Heart right ventricle (tissue), 16 donors: ENCODE measurements at regions not wholly inside any gene's neighbourhood (a gene's known extent, or its start where the extent isn't known, plus 50 kb on each side); places are given as distances from the start of the nearest gene placed in this dataset.

ENCODE experiments used
- ATAC-seq, 8 donors: fragments of 200-7000 bp; cut with Tn5 transposase; one replicate each; pipeline ENCODE4 v1.9.1; 2020; ENCODE audit warnings: mild to moderate bottlenecking in 8 of 8, moderate library complexity in 8 of 8, moderate number of reproducible peaks in 1 of 8
- DNase-seq, 2 donors: peaks; one replicate each; pipeline ENCODE4 v3.0.0-alpha.2; 2020
- H3K27ac ChIP-seq, 10 donors: fragments of 200-600 bp; sonication (generic) in 2 of 10; one replicate each; pipeline versions ENCODE4 v1.5.0 to v1.8.0; 2020 to 2022; ENCODE audit warnings: mild to moderate bottlenecking in 3 of 10
- H3K27me3 ChIP-seq, 7 donors: fragments of 200-600 bp; one replicate each; pipeline ENCODE4 v1.8.0; 2021 to 2022; ENCODE audit warnings: mild to moderate bottlenecking in 2 of 7
- H3K36me3 ChIP-seq, 9 donors: fragments of 200-600 bp; sonication (generic) in 1 of 9; one replicate each; pipeline versions ENCODE4 v1.5.0 to v1.8.0; 2020 to 2022; ENCODE audit warnings: mild to moderate bottlenecking in 2 of 9
- H3K4me1 ChIP-seq, 9 donors: fragments of 200-600 bp; sonication (generic) in 1 of 9; one replicate each; pipeline versions ENCODE4 v1.5.0 to v1.8.0; 2020 to 2022; ENCODE audit warnings: mild to moderate bottlenecking in 4 of 9
- H3K4me3 ChIP-seq, 10 donors: fragments of 200-600 bp; sonication (generic) in 2 of 10; one replicate each; pipeline versions ENCODE4 v1.5.0 to v1.8.0; 2020 to 2022; ENCODE audit warnings: mild to moderate bottlenecking in 7 of 10, moderate library complexity in 2 of 10
- H3K9me3 ChIP-seq, 11 donors: fragments of 200-600 bp in 10 of 11; sonication (generic) in 2 of 11; one replicate each; pipeline versions ENCODE4 v1.5.0 to v1.8.0; 2013 to 2022; ENCODE audit warnings: mild to moderate bottlenecking in 2 of 11, control low read depth in 1 of 11, moderate library complexity in 1 of 11
- WGBS, 2 donors: extraction: QIAGEN DNeasy Blood & Tissue Kit; methylation state at CpG; one replicate each; pipeline ENCODE4 v1.1.7; 2013; ENCODE audit warnings: inconsistent platforms in 1 of 2; 5-methylcytosine and 5-hydroxymethylcytosine counted together
- intact Hi-C, 10 donors: fragments of 100-400 bp; cut with DNase I; formaldehyde crosslinking; loops; one replicate each; pipeline versions ENCODE4 v1.11.1 to v1.14.2; 2022
- TF ChIP-seq, protein P1 (sequence below), 9 donors: fragments of 200-600 bp; sonication (generic) in 2 of 9; IDR thresholded peaks; one replicate each; pipeline versions ENCODE4 v1.5.0 to v1.8.0; 2021 to 2022; ENCODE audit warnings: antibody characterized with exemption in 9 of 9, mild to moderate bottlenecking in 5 of 9, moderate library complexity in 1 of 9
- donor health status: Arrhythmogenic right ventricular cardiomyopathy.
- donor health status: ischemic (EF 13 %, LVEDD 7.1; RV severe dilation, severe dysfunction).
- donor health status: healthy with polysubstance abuse.
- donor health status: DM: no; HTN: yes; CAD: no.
- donor health status: DM: no; HTN: no; CAD: no.
- donor health status: ischemic (EF 25% LVEDD 6.9; RV normal size, moderate dysfunction).
- donor health status: ischemic (EF 25% LVEDD 5.7; RV mildly dilated, moderate dysfunction).
- donor health status: healthy.
- donor health status: DM: yes; HTN: yes; CAD: no.
- donor health status: Ischemic cardiomyopathy.
- donor health status: ischemic (EF 35%, LVEDD 5.7; RV mildly dilated, moderate dysfunction).
- donor health status: nonischemic (EF 11% LVEDD 7.7; RV severe dilation, severe dysfunction).
- donor health status: DM: yes; HTN: yes; CAD: no.
- donor health status: PGD.
- donor health status: ischemic (EF 29% LVEDD 5.4; RV normal size, mild dysfunction).
- donor health status: nonischemic (EF 23%, LVEDD 6.1; RV moderate dilation, normal function).

DNA sequence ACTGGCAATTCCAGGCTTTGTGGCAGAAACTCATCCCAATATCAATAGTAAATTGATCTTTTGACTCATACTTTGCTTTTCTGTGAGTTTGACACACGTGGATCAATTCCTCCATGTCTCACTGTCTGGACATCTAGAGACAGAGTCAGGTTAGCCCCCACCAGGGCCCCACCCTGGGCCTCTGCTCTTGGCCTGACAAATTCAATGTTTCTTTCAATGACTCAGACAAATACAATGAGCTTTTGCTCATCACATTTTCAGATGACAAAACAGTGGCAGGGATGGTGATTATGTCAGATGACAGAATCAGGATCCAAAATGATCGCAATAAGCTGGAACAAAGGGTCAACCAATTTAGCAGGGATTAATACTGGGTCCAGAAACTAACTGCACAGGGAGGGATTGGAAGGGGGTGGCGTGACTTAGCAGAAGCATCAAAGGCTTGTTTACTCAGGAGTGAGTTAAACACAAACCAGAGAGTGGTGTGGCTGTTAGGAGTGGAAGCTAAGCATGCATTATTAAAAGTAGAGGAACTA lies 90.5 kb upstream of the ASIC2 start:
- Histone ChIP-seq H3K4me3 (no peak overlapping the region), H3K4me1 (no peaks in the 10 kb centered on the region), H3K36me3 (no peaks in the 10 kb centered on the region), H3K27me3 (peaks cover 0 to 53% (median 26%) of the 10 kb centered on the region in 7 donors), H3K9me3 (no peaks in the 10 kb centered on the region), H3K27ac (no peak overlapping the region)
- no peak for ATAC-seq
- 67 to 71% methylated on average over 3 of the region's 3 CpGs for WGBS, 2 donors
- TF ChIP-seq, protein P1, sequence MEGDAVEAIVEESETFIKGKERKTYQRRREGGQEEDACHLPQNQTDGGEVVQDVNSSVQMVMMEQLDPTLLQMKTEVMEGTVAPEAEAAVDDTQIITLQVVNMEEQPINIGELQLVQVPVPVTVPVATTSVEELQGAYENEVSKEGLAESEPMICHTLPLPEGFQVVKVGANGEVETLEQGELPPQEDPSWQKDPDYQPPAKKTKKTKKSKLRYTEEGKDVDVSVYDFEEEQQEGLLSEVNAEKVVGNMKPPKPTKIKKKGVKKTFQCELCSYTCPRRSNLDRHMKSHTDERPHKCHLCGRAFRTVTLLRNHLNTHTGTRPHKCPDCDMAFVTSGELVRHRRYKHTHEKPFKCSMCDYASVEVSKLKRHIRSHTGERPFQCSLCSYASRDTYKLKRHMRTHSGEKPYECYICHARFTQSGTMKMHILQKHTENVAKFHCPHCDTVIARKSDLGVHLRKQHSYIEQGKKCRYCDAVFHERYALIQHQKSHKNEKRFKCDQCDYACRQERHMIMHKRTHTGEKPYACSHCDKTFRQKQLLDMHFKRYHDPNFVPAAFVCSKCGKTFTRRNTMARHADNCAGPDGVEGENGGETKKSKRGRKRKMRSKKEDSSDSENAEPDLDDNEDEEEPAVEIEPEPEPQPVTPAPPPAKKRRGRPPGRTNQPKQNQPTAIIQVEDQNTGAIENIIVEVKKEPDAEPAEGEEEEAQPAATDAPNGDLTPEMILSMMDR (IDR thresholded peaks at IDR 0.05) = no peak
- intact Hi-C loops = no loop called here
- DNase-seq = no peak

DNA sequence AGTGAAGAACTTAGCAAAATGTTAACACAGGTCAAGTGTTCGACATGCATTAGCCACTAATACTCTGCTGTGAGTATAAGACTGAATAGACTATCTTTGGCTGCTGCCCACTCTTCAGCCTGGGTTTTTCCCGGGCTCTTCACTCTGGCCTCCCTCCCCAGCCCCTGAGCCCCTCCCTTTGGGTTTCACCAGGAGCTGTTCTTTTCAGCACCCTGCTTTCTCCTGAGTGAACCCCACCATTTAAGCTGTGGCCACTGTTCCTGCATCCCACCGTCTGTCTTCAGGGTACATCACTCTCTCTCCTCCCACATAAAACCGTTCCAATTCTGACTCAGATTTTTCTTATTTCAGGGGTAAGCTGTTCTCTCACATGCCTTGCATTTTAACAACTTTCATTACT lies 92.0 kb upstream of the ASIC2 start:
- ATAC-seq (no peak), DNase-seq (no peak)
- Histone ChIP-seq H3K4me1 (no peaks in the 10 kb centered on the region), H3K27ac (no peak overlapping the region), H3K4me3 (no peak overlapping the region), H3K36me3 (no peaks in the 10 kb centered on the region), H3K27me3 (peaks cover 0 to 40% (median 26%) of the 10 kb centered on the region in 7 donors), H3K9me3 (no peaks in the 10 kb centered on the region)
- intact Hi-C loops = no loop called here
- 38 to 46% methylated on average over 4 of the region's 4 CpGs for WGBS, 2 donors
- TF ChIP-seq, protein P1 (IDR thresholded peaks at IDR 0.05) = no peak

DNA sequence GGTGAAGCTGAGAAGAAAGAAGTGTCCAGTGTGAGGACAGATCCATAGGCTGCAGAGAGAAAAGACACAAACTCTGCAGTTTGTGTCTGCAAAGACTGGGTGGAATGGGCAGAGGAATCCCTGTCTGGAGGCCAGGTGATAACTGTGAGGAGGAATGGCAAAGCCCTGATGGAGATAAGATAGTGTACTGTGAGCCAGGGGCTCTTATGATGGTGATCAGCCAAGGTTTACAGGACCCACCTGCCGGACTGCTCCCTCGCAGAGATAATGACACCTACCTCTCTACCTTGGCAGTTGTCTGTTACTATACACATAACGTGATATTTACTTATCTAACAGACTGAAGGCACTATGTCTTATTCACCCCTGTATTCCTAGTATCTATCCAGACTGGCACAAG lies 92.6 kb upstream of the ASIC2 start:
- H3K27me3 ChIP-seq = peaks cover 0 to 37% (median 26%) of the 10 kb centered on the region in 7 donors
- intact Hi-C loops = no loop called here

DNA sequence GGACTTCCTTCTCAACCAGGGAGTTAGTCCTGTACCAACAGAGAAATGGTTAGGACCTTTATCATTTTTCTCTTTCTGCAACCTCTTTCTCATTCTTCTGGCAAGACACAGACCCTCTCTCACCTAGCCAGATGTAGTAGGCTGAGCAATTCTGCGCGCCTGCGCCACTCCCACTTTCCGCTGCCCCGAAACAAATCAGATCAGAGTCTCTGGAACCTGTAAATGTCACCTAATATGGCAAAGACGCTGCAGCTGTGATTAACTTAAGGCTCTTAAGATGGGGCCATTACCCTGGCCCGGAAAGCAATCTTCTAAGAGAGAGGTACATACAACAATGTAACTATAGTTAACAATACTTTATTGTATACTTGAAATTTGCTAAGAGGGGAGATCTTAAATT lies 94.3 kb upstream of the ASIC2 start:
- H3K27me3 ChIP-seq = peaks cover 0 to 31% (median 20%) of the 10 kb centered on the region in 7 donors
- ATAC-seq = no peak
- intact Hi-C loops = no loop called here

More for the DNA sequence above, 92.6 kb upstream of the ASIC2 start:
- no peak overlapping the region for H3K27ac ChIP-seq
- TF ChIP-seq, protein P1 (IDR thresholded peaks at IDR 0.05) = no peak
- DNase-seq = no peak
- H3K36me3 ChIP-seq = no peaks in the 10 kb centered on the region
- no peaks in the 10 kb centered on the region for H3K9me3 ChIP-seq
- H3K4me3 ChIP-seq = no peak overlapping the region
- no peaks in the 10 kb centered on the region for H3K4me1 ChIP-seq
- ATAC-seq = no peak
- WGBS, 2 donors = 58 to 64% methylated on average over 3 of the region's 3 CpGs

More for the DNA sequence above, 94.3 kb upstream of the ASIC2 start:
- peaks cover 0 to 2% (median 0%) of the 10 kb centered on the region in 11 donors for H3K9me3 ChIP-seq
- no peaks in the 10 kb centered on the region for H3K4me1 ChIP-seq
- no peak for DNase-seq
- H3K36me3 ChIP-seq = no peaks in the 10 kb centered on the region
- no peak overlapping the region for H3K4me3 ChIP-seq
- TF ChIP-seq, protein P1 (IDR thresholded peaks at IDR 0.05) = no peak
- H3K27ac ChIP-seq = no peak overlapping the region
- 72 to 76% methylated on average over 7 of the region's 7 CpGs for whole genome bisulfite sequencing, 2 donors
